ENCODE measurements at regions not wholly inside any gene's neighbourhood (a gene's known extent, or its start where the extent isn't known, plus 50 kb on each side); places are given as distances from the start of the nearest gene placed in this dataset.
"Not testable (repeated sequence)": the region's sequence is repeated elsewhere in the genome, so short reads cannot be mapped to it uniquely, and the experiment has no call there.

DNA sequence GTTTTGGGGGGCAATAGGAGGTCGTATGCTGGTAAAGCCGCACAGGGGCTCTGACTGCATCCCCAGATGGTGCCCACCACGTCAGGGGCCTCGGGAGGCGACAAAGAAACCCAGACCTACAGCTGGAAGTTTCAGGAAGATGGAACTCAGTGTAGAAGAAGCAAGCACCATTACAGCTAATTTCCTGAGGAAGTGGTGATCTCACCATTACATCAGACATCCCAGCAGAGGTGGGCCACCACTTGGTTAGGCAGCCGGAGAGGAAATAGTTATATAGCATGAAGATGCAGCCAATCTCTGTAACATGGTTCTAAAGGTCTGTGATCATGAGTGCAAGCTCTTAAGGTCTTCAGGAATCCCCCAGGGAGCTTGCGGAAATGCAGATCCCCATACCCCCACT lies 127.3 kb upstream of the PCBD1 start:
- TF ChIP-seq, protein P1, sequence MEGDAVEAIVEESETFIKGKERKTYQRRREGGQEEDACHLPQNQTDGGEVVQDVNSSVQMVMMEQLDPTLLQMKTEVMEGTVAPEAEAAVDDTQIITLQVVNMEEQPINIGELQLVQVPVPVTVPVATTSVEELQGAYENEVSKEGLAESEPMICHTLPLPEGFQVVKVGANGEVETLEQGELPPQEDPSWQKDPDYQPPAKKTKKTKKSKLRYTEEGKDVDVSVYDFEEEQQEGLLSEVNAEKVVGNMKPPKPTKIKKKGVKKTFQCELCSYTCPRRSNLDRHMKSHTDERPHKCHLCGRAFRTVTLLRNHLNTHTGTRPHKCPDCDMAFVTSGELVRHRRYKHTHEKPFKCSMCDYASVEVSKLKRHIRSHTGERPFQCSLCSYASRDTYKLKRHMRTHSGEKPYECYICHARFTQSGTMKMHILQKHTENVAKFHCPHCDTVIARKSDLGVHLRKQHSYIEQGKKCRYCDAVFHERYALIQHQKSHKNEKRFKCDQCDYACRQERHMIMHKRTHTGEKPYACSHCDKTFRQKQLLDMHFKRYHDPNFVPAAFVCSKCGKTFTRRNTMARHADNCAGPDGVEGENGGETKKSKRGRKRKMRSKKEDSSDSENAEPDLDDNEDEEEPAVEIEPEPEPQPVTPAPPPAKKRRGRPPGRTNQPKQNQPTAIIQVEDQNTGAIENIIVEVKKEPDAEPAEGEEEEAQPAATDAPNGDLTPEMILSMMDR (conservative IDR thresholded peaks at IDR 0.05; ENCODE audit: low read depth, low read length), result no peak
- no peak overlapping the region for H3K4me2 ChIP-seq
- no peak overlapping the region for H2AFZ ChIP-seq (ENCODE audit: low read depth)

DNA sequence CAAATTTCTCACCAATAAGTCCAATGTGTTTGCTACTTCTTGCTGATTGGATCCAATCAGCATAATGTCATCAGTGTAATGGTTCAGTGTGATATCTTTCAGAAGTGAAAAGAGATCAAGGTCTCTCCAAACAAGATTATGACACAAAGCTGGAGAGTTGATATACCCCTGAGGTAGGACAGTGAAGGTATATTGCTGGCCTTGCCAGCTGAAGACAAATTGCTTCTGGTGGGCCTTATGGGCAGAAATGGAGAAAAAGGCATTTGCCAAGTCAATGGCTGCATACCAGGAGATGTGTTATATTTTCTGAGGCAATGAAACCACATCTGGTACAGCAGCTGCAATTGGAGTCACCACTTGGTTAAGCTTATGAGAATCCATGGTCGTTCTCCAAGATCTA lies 131.7 kb upstream of the PCBD1 start:
- H3K4me3 ChIP-seq (IDR thresholded peaks at IDR 0.05; ENCODE audit: insufficient read depth, low read depth, low read length); H3K9ac ChIP-seq; H3K27ac ChIP-seq; H2AFZ ChIP-seq (ENCODE audit: low read depth); H3K27me3 ChIP-seq (ENCODE audit: insufficient read depth, low read depth); H3K4me1 ChIP-seq (ENCODE audit: low read depth, poor library complexity, severe bottlenecking); H3K4me2 ChIP-seq; H3K79me2 ChIP-seq (ENCODE audit: insufficient read depth, low read depth); H4K20me1 ChIP-seq (ENCODE audit: insufficient read depth); H3K36me3 ChIP-seq (ENCODE audit: insufficient read depth): not testable (repeated sequence)

More for the DNA sequence above, 127.3 kb upstream of the PCBD1 start:
- Histone ChIP-seq H3K27ac (no peak overlapping the region), H3K4me3 (IDR thresholded peaks at IDR 0.05; ENCODE audit: insufficient read depth, low read depth, low read length) (no peak overlapping the region), H3K4me1 (ENCODE audit: low read depth, poor library complexity, severe bottlenecking) (no peaks in the 10 kb centered on the region), H4K20me1 (ENCODE audit: insufficient read depth) (no peaks in the 10 kb centered on the region), H3K9ac (no peak overlapping the region), H3K36me3 (ENCODE audit: insufficient read depth) (no peaks in the 10 kb centered on the region), H3K27me3 (ENCODE audit: insufficient read depth, low read depth) (no peaks in the 10 kb centered on the region), H3K79me2 (ENCODE audit: insufficient read depth, low read depth) (no peaks in the 10 kb centered on the region)

DNA sequence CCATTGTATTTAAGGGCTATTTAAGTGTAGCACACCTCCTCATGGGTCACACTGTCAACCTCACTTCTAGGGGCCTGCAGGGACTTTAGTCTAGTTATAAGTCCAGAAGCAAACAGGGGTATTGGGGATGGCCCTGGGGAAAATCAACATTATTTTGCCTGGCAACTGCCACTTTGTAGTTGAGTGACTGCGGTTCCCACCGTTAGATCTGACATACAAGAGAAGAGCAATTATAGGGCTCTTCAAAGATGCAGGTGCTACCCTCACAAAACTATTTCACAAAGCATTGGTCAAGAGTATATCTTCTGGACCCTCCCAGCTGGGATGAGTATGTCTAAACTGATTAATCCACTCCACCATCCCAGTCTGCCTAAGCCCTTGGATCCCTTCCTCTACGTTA lies 133.0 kb upstream of the PCBD1 start:
- Histone ChIP-seq H3K4me3 (IDR thresholded peaks at IDR 0.05; ENCODE audit: insufficient read depth, low read depth, low read length) (no peak overlapping the region), H3K4me1 (ENCODE audit: low read depth, poor library complexity, severe bottlenecking) (no peaks in the 10 kb centered on the region), H2AFZ (ENCODE audit: low read depth) (no peak overlapping the region), H3K27ac (no peak overlapping the region), H3K79me2 (ENCODE audit: insufficient read depth, low read depth) (no peaks in the 10 kb centered on the region), H3K4me2 (no peak overlapping the region), H3K27me3 (ENCODE audit: insufficient read depth, low read depth) (no peaks in the 10 kb centered on the region), H3K9ac (no peak overlapping the region), H3K36me3 (ENCODE audit: insufficient read depth) (no peaks in the 10 kb centered on the region), H4K20me1 (ENCODE audit: insufficient read depth) (no peaks in the 10 kb centered on the region)
- TF ChIP-seq, protein P1 (conservative IDR thresholded peaks at IDR 0.05; ENCODE audit: low read depth, low read length), result no peak

DNA sequence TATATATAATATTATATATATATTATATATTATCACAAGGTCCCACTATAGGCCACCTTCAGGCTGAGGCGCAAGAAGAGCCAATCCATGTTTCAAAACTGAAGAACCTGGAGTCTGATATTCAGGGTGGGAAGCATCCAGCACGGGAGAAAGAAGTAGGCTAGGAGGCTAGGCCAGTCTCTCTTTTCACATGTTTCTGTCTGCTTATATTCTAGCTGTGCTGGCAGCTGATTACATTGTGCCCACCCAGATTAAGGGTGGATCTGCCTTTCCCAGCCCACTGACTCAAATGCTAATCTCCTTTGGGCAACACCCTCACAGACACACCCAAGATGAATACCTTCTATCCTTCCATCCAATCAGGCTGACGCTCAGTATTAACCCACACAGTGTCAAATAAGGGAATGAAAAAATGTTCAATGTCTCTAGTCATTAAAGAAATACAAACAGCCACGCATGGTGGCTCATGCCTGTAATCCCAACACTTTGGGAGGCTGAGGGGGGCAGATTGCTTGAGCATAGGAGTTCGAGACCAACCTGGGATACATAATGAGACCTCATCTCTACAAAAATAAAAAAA lies 135.4 kb upstream of the PCBD1 start:
- Histone ChIP-seq H3K36me3 (ENCODE audit: insufficient read depth) (no peaks in the 10 kb centered on the region), H3K4me1 (ENCODE audit: low read depth, poor library complexity, severe bottlenecking) (no peaks in the 10 kb centered on the region), H4K20me1 (ENCODE audit: insufficient read depth) (no peaks in the 10 kb centered on the region), H2AFZ (ENCODE audit: low read depth) (no peak overlapping the region), H3K79me2 (ENCODE audit: insufficient read depth, low read depth) (no peaks in the 10 kb centered on the region), H3K27me3 (ENCODE audit: insufficient read depth, low read depth) (no peaks in the 10 kb centered on the region), H3K9ac (no peak overlapping the region), H3K27ac (no peak overlapping the region), H3K4me3 (IDR thresholded peaks at IDR 0.05; ENCODE audit: insufficient read depth, low read depth, low read length) (no peak overlapping the region), H3K4me2 (no peak overlapping the region)
- TF ChIP-seq, protein P1 (conservative IDR thresholded peaks at IDR 0.05; ENCODE audit: low read depth, low read length), result no peak

DNA sequence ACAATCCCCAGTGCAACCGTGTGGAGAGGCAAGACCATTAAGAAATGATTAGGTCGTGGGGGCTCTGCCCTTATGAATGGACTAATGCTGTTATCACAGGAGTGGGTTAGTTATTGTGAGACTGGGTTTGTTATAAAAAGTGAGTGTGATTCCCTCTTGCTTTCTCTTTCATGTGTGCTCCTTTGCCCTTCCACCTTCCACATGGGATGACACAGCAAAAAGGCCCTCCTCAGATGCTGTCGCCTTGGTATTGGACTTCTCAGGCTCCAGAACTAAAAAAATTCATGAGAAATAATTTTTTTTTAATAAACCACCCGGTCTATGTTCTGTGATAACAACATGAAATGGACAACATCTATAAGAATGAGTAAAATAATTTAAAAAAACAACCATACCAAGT lies 136.1 kb upstream of the PCBD1 start:
- H3K4me3 ChIP-seq (IDR thresholded peaks at IDR 0.05; ENCODE audit: insufficient read depth, low read depth, low read length), result no peak overlapping the region
- no peaks in the 10 kb centered on the region for H3K79me2 ChIP-seq (ENCODE audit: insufficient read depth, low read depth)
- no peak overlapping the region for H3K4me2 ChIP-seq
- H4K20me1 ChIP-seq (ENCODE audit: insufficient read depth), result no peaks in the 10 kb centered on the region
- H3K9ac ChIP-seq, result no peak overlapping the region
- TF ChIP-seq, protein P1 (conservative IDR thresholded peaks at IDR 0.05; ENCODE audit: low read depth, low read length), result no peak
- H3K36me3 ChIP-seq (ENCODE audit: insufficient read depth), result no peaks in the 10 kb centered on the region
- H2AFZ ChIP-seq (ENCODE audit: low read depth), result no peak overlapping the region
- H3K4me1 ChIP-seq (ENCODE audit: low read depth, poor library complexity, severe bottlenecking), result no peaks in the 10 kb centered on the region
- no peak overlapping the region for H3K27ac ChIP-seq
- H3K27me3 ChIP-seq (ENCODE audit: insufficient read depth, low read depth), result no peaks in the 10 kb centered on the region

Data from KMS-11 (cell line).